GM18511 (cell line): ENCODE measurements at regions not wholly inside any gene's neighbourhood (a gene's known extent, or its start where the extent isn't known, plus 50 kb on each side); places are given as distances from the start of the nearest gene placed in this dataset.

Experiments
- ATAC-seq: cut with Tn5 transposase; IDR thresholded peaks from one replicate; pipeline ENCODE4 v1.9.1; 2021; ENCODE audit warnings: mild to moderate bottlenecking, moderate library complexity; ENCODE audit not compliant: unreplicated experiment

- no peak for ATAC-seq
Observed at GRCh38 chr15:62922514-62922913, 120.0 kb upstream of the TPM1 start.

- ATAC-seq = no peak
Observed at GRCh38 chr15:62925875-62926274, 116.7 kb upstream of the TPM1 start.

- no peak for ATAC-seq
Observed at GRCh38 chr15:62927196-62927595, 115.4 kb upstream of the TPM1 start.

GRCh38 chr15:62927836-62928235, 114.7 kb upstream of the TPM1 start:
- no peak for ATAC-seq

- ATAC-seq = no peak
Observed at GRCh38 chr15:62928242-62928999, 114.1 kb upstream of the TPM1 start.

- ATAC-seq = no peak
Observed at GRCh38 chr15:62929000-62929357, 113.6 kb upstream of the TPM1 start.

GRCh38 chr15:62931650-62932049, 110.9 kb upstream of the TPM1 start:
- ATAC-seq = no peak

- no peak for ATAC-seq
Observed at GRCh38 chr15:62932436-62932835, 110.1 kb upstream of the TPM1 start.

GRCh38 chr15:62933386-62933785, 109.2 kb upstream of the TPM1 start:
- ATAC-seq = no peak

GRCh38 chr15:62934236-62934971, 108.1 kb upstream of the TPM1 start:
- ATAC-seq = no peak

- ATAC-seq = no peak
Observed at GRCh38 chr15:62935300-62936081, 107.1 kb upstream of the TPM1 start.

- ATAC-seq = no peak
Observed at GRCh38 chr15:62938825-62939224, 103.7 kb upstream of the TPM1 start.

- no peak for ATAC-seq
Observed at GRCh38 chr15:62940093-62940754, 102.3 kb upstream of the TPM1 start.

- no peak for ATAC-seq
Observed at GRCh38 chr15:62940755-62941361, 101.7 kb upstream of the TPM1 start.

GRCh38 chr15:62941699-62942098, 100.8 kb upstream of the TPM1 start:
- no peak for ATAC-seq

GRCh38 chr15:62942428-62942827, 100.1 kb upstream of the TPM1 start:
- ATAC-seq = no peak

GRCh38 chr15:62945063-62945462, 97.5 kb upstream of the TPM1 start:
- no peak for ATAC-seq

- no peak for ATAC-seq
Observed at GRCh38 chr15:62945760-62946159, 96.8 kb upstream of the TPM1 start.

GRCh38 chr15:62946940-62947339, 95.6 kb upstream of the TPM1 start:
- no peak for ATAC-seq

GRCh38 chr15:62950462-62950931, 92.0 kb upstream of the TPM1 start:
- no peak for ATAC-seq

GRCh38 chr15:62951481-62951880, 91.1 kb upstream of the TPM1 start:
- no peak for ATAC-seq
